NCI-H345 treated with DMSO at 0.1 percent for 48 hours (cell line): ENCODE measurements at regions not wholly inside any gene's neighbourhood (a gene's known extent, or its start where the extent isn't known, plus 50 kb on each side); places are given as distances from the start of the nearest gene placed in this dataset.
"Not testable (repeated sequence)": the region's sequence is repeated elsewhere in the genome, so short reads cannot be mapped to it uniquely, and the experiment has no call there.

Experiments
- DNase-seq: peaks from one replicate; lab custom pipeline; 2025; ENCODE audit not compliant: unreplicated experiment; lab: John Stamatoyannopoulos, UW

- not testable (repeated sequence) for DNase-seq
Measured at GRCh38 chr4:10388146-10388545, 69.1 kb downstream of the ZNF518B start.

- no peak for DNase-seq
Measured at GRCh38 chr4:10385994-10386394, 71.2 kb downstream of the ZNF518B start.

GRCh38 chr4:10384974-10385373, 72.3 kb downstream of the ZNF518B start:
- no peak for DNase-seq

GRCh38 chr4:10383417-10383816, 73.8 kb downstream of the ZNF518B start:
- DNase-seq, result no peak

GRCh38 chr4:10382171-10382570, 75.1 kb downstream of the ZNF518B start:
- not testable (repeated sequence) for DNase-seq

- no peak for DNase-seq
Measured at GRCh38 chr4:10381146-10381545, 76.1 kb downstream of the ZNF518B start.

GRCh38 chr4:10380735-10381134, 76.5 kb downstream of the ZNF518B start:
- DNase-seq, result no peak

- DNase-seq, result no peak
Measured at GRCh38 chr4:10371869-10372471, 85.3 kb downstream of the ZNF518B start.

- DNase-seq, result no peak
Measured at GRCh38 chr4:10371121-10371520, 86.1 kb downstream of the ZNF518B start.

GRCh38 chr4:10369517-10369916, 87.7 kb downstream of the ZNF518B start:
- no peak for DNase-seq

- no peak for DNase-seq
Measured at GRCh38 chr4:10366628-10367027, 90.6 kb downstream of the ZNF518B start.

- DNase-seq, result no peak
Measured at GRCh38 chr4:10364194-10364593, 93.0 kb downstream of the ZNF518B start.

- DNase-seq, result peak; percentile 73
Measured at GRCh38 chr4:10354746-10355145, 102.5 kb downstream of the ZNF518B start.

- DNase-seq, result peak; percentile 13
Measured at GRCh38 chr4:10354225-10354624, 103.0 kb downstream of the ZNF518B start.

GRCh38 chr4:10353110-10353509, 104.1 kb downstream of the ZNF518B start:
- DNase-seq, result no peak

GRCh38 chr4:10348241-10348640, 109.0 kb downstream of the ZNF518B start:
- DNase-seq, result no peak

GRCh38 chr4:10347815-10348214, 109.4 kb downstream of the ZNF518B start:
- DNase-seq, result no peak

- no peak for DNase-seq
Measured at GRCh38 chr4:10347281-10347795, 109.9 kb downstream of the ZNF518B start.

GRCh38 chr4:10346023-10346422, 111.2 kb downstream of the ZNF518B start:
- no peak for DNase-seq

- DNase-seq, result no peak
Measured at GRCh38 chr4:10345381-10345784, 111.8 kb downstream of the ZNF518B start.

GRCh38 chr4:10344824-10345223, 112.4 kb downstream of the ZNF518B start:
- no peak for DNase-seq

- DNase-seq, result no peak
Measured at GRCh38 chr4:10343656-10344055, 113.6 kb downstream of the ZNF518B start.

GRCh38 chr4:10342866-10343265, 114.4 kb downstream of the ZNF518B start:
- DNase-seq, result no peak
